H9 (cell line): ENCODE measurements at regions not wholly inside any gene's neighbourhood (a gene's known extent, or its start where the extent isn't known, plus 50 kb on each side); places are given as distances from the start of the nearest gene placed in this dataset.

Source experiments
- DNase-seq: peaks from one replicate; pipeline ENCODE4 v3.0.0-alpha.2; 2017
- H2AFZ ChIP-seq: one replicate; pipeline ENCODE4 v1.6.1; 2013; ENCODE audit warnings: mild to moderate bottlenecking, low read length, control low read depth, moderate library complexity
- H2AK5ac ChIP-seq: 2 replicates; pipeline ENCODE4 v1.6.1; 2013; ENCODE audit warnings: low read length, control low read depth, mixed read lengths; ENCODE audit not compliant: insufficient read length
- H2BK120ac ChIP-seq: one replicate; pipeline ENCODE4 v1.6.1; 2013; ENCODE audit warnings: low read depth, mild to moderate bottlenecking, low read length, control low read depth, inconsistent platforms; ENCODE audit not compliant: poor library complexity, severe bottlenecking
- H2BK12ac ChIP-seq: 2 replicates; pipeline ENCODE4 v1.6.1; 2013; ENCODE audit warnings: low read length, control low read depth, mixed read lengths, low read depth; ENCODE audit not compliant: insufficient read length
- H2BK15ac ChIP-seq: 2 replicates; pipeline ENCODE4 v1.6.1; 2013; ENCODE audit warnings: low read depth, low read length, control low read depth
- H2BK20ac ChIP-seq: one replicate; pipeline ENCODE4 v1.6.1; 2013; ENCODE audit warnings: low read depth, mild to moderate bottlenecking, low read length, control low read depth, inconsistent platforms; ENCODE audit not compliant: poor library complexity, severe bottlenecking
- H2BK5ac ChIP-seq: 2 replicates; pipeline ENCODE4 v1.6.1; 2013; ENCODE audit warnings: low read length, control low read depth, mixed read lengths; ENCODE audit not compliant: insufficient read length
- H3K14ac ChIP-seq: 2 replicates; pipeline ENCODE4 v1.6.1; 2013; ENCODE audit warnings: low read length, control low read depth; ENCODE audit not compliant: insufficient read depth
- H3K18ac ChIP-seq: 2 replicates; pipeline ENCODE4 v1.6.1; 2013; ENCODE audit warnings: low read depth, mild to moderate bottlenecking, mixed read lengths, low read length, control low read depth; ENCODE audit not compliant: insufficient read length
- H3K23ac ChIP-seq: 2 replicates; pipeline ENCODE4 v1.6.1; 2013; ENCODE audit warnings: low read length, control low read depth, mixed read lengths, low read depth; ENCODE audit not compliant: insufficient read length
- H3K23me2 ChIP-seq: 2 replicates; pipeline ENCODE4 v1.6.1; 2013; ENCODE audit warnings: low read depth, mild to moderate bottlenecking, mixed read lengths, low read length, control low read depth; ENCODE audit not compliant: insufficient read length, poor library complexity, severe bottlenecking
- H3K27ac ChIP-seq: 2 replicates; pipeline ENCODE4 v1.5.1; 2013; ENCODE audit warnings: low read length, control low read depth, mixed read lengths, low read depth; ENCODE audit not compliant: insufficient read length
- H3K27me3 ChIP-seq: 2 replicates; pipeline ENCODE4 v1.6.1; 2013; ENCODE audit warnings: low read length, control low read depth, inconsistent platforms; ENCODE audit not compliant: insufficient read depth
- H3K4ac ChIP-seq: 2 replicates; pipeline ENCODE4 v1.6.1; 2013; ENCODE audit warnings: low read depth, mild to moderate bottlenecking, control low read depth, inconsistent platforms, low read length, moderate library complexity
- H3K4me1 ChIP-seq: 2 replicates; pipeline ENCODE4 v1.6.1; 2013; ENCODE audit warnings: low read length, control low read depth, inconsistent platforms; ENCODE audit not compliant: insufficient read depth
- H3K4me2 ChIP-seq: 2 replicates; pipeline ENCODE4 v1.6.1; 2013; ENCODE audit warnings: low read length, control low read depth, mixed read lengths; ENCODE audit not compliant: insufficient read length, insufficient read depth
- H3K56ac ChIP-seq: 2 replicates; pipeline ENCODE4 v1.6.1; 2013; ENCODE audit warnings: low read depth, mild to moderate bottlenecking, mixed read lengths, low read length, control low read depth; ENCODE audit not compliant: insufficient read length
- H3K79me1 ChIP-seq: 2 replicates; pipeline ENCODE4 v1.6.1; 2013; ENCODE audit warnings: low read depth, mild to moderate bottlenecking, moderate library complexity, low read length, control low read depth, inconsistent platforms; ENCODE audit not compliant: insufficient read depth, poor library complexity, severe bottlenecking
- H3K79me2 ChIP-seq: 2 replicates; pipeline ENCODE4 v1.6.1; 2013; ENCODE audit warnings: low read length, control low read depth, inconsistent platforms; ENCODE audit not compliant: insufficient read depth
- H3K9ac ChIP-seq: 2 replicates; pipeline ENCODE4 v1.6.1; 2013; ENCODE audit warnings: low read length, control low read depth, mixed read lengths; ENCODE audit not compliant: insufficient read length; ENCODE audit errors: extremely low read depth
- H3K9me3 ChIP-seq: one replicate; pipeline ENCODE4 v1.6.1; 2013; ENCODE audit warnings: low read depth, low read length, inconsistent platforms; ENCODE audit not compliant: control insufficient read depth
- H3T11ph ChIP-seq: one replicate; pipeline ENCODE4 v1.6.1; 2013; ENCODE audit warnings: mild to moderate bottlenecking, low read length, control low read depth, inconsistent platforms
- H4K20me1 ChIP-seq: one replicate; pipeline ENCODE4 v1.6.1; 2013; ENCODE audit not compliant: control insufficient read depth, insufficient read length, insufficient read depth
- H4K5ac ChIP-seq: 2 replicates; pipeline ENCODE4 v1.6.1; 2013; ENCODE audit warnings: low read depth, mild to moderate bottlenecking, mixed read lengths, low read length, control low read depth; ENCODE audit not compliant: insufficient read length
- H4K8ac ChIP-seq: replicated peaks from 2 replicates; pipeline ENCODE4 v1.6.1; 2013; ENCODE audit warnings: low read length, control low read depth, mixed read lengths, low read depth; ENCODE audit not compliant: insufficient read length
- H4K91ac ChIP-seq: 2 replicates; pipeline ENCODE4 v1.6.1; 2013; ENCODE audit warnings: low read depth, mild to moderate bottlenecking, moderate library complexity, mixed read lengths, low read length, control low read depth; ENCODE audit not compliant: insufficient read length
- H3K27ac Mint-ChIP-seq, 3 experiments: 2 replicates in 2 of 3; 3 replicates in 1 of 3; pipeline ENCODE4 v1.8.0; 2020 to 2021; ENCODE audit warnings: mixed read lengths in 3 of 3, mild to moderate bottlenecking in 1 of 3, moderate library complexity in 1 of 3
- H3K27me3 Mint-ChIP-seq: 2 replicates; pipeline ENCODE4 v1.8.0; 2021; ENCODE audit warnings: low read depth, mild to moderate bottlenecking, moderate library complexity, mixed read lengths
- H3K36me3 Mint-ChIP-seq, 3 experiments: 2 replicates in 2 of 3; 3 replicates in 1 of 3; pipeline ENCODE4 v1.8.0; 2020 to 2021; ENCODE audit warnings: low read depth in 3 of 3, mixed read lengths in 3 of 3; ENCODE audit not compliant: insufficient read depth in 1 of 3
- H3K4me1 Mint-ChIP-seq, 2 experiments: 2 replicates each; pipeline ENCODE4 v1.8.0; 2020; ENCODE audit warnings: mixed read lengths in 2 of 2
- H3K4me3 Mint-ChIP-seq, 2 experiments: 2 replicates in 1 of 2; 3 replicates in 1 of 2; pipeline ENCODE4 v1.8.0; 2020 to 2021; ENCODE audit warnings: mild to moderate bottlenecking in 2 of 2, mixed read lengths in 2 of 2, moderate library complexity in 1 of 2
- H3K9me3 Mint-ChIP-seq, 2 experiments: 2 replicates in 1 of 2; 3 replicates in 1 of 2; pipeline ENCODE4 v1.8.0; 2020; ENCODE audit warnings: mild to moderate bottlenecking in 2 of 2, mixed read lengths in 2 of 2, moderate library complexity in 1 of 2
- WGBS: extraction: QIAGEN DNeasy Blood & Tissue Kit; methylation state at CpG from one replicate; pipeline ENCODE4 v1.1.7; 2013; ENCODE audit warnings: missing lambda C conversion rate, low lambda C conversion rate, mixed read lengths; ENCODE audit not compliant: insufficient read length; ENCODE audit errors: extremely low coverage; 5-methylcytosine and 5-hydroxymethylcytosine counted together
- TF ChIP-seq, protein P1 (sequence below): fragments of 200-600 bp; sonication (generic); conservative IDR thresholded peaks from 3 replicates; pipeline ENCODE4 v1.8.0; 2021; ENCODE audit warnings: antibody characterized with exemption, mild to moderate bottlenecking

DNA sequence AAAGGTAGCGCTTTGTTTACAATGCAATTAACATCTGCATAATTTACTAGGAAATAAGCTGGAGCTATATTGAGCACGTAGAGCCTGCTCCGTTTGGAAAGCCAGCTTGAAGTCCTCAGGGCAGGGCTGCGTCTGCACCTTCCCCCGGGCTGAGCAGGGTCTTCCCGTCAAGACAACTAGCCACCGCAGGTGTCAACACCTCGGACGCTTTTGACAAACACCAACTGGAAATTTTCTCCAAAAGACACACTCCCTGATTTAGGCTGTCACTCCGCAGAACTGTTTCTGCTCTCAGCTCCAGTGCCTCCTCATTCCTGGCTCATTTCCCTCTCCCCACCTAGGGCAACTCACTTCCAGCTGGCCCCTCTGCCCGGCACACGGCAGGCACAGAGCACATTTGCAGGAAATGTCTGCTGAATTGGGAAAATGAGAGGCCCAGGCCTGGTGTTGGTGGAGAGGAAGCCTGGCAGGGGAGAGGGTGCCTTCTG is 170.3 kb downstream of the MAF start:
- no peak overlapping the region for H4K5ac ChIP-seq
- H3K9me3 Mint-ChIP-seq: no peaks in the 10 kb centered on the region
- no peak overlapping the region for H2BK5ac ChIP-seq
- H3K79me1 ChIP-seq: no peaks in the 10 kb centered on the region
- no peak overlapping the region for H3K4me2 ChIP-seq
- no peak overlapping the region for H4K91ac ChIP-seq
- H3K27ac ChIP-seq: no peak overlapping the region
- H3K56ac ChIP-seq: no peak overlapping the region
- H3K18ac ChIP-seq: no peak overlapping the region
- H3K27me3 Mint-ChIP-seq: peaks cover 7% of the 10 kb centered on the region
- no peak overlapping the region for H2AFZ ChIP-seq
- no peak overlapping the region for H3K9ac ChIP-seq
- H2BK120ac ChIP-seq: no peak overlapping the region
- no peak overlapping the region for H3K4ac ChIP-seq
- H2BK20ac ChIP-seq: no peak overlapping the region
- no peak overlapping the region for H4K8ac ChIP-seq
- H2BK12ac ChIP-seq: no peak overlapping the region
- H3K23me2 ChIP-seq: no peaks in the 10 kb centered on the region
- no peaks in the 10 kb centered on the region for H4K20me1 ChIP-seq
- no peaks in the 10 kb centered on the region for H3K9me3 ChIP-seq
- DNase-seq: no peak
- peaks cover 11 to 15% of the 10 kb centered on the region in 2 experiments for H3K4me1 Mint-ChIP-seq
- no peak overlapping the region for H3T11ph ChIP-seq
- H2AK5ac ChIP-seq: no peak overlapping the region
- no peak overlapping the region for H3K27ac Mint-ChIP-seq
- no peak overlapping the region for H3K23ac ChIP-seq
- H3K79me2 ChIP-seq: no peaks in the 10 kb centered on the region
- WGBS: no CpG with 5 or more reads among the region's 12 CpGs
- TF ChIP-seq, protein P1, sequence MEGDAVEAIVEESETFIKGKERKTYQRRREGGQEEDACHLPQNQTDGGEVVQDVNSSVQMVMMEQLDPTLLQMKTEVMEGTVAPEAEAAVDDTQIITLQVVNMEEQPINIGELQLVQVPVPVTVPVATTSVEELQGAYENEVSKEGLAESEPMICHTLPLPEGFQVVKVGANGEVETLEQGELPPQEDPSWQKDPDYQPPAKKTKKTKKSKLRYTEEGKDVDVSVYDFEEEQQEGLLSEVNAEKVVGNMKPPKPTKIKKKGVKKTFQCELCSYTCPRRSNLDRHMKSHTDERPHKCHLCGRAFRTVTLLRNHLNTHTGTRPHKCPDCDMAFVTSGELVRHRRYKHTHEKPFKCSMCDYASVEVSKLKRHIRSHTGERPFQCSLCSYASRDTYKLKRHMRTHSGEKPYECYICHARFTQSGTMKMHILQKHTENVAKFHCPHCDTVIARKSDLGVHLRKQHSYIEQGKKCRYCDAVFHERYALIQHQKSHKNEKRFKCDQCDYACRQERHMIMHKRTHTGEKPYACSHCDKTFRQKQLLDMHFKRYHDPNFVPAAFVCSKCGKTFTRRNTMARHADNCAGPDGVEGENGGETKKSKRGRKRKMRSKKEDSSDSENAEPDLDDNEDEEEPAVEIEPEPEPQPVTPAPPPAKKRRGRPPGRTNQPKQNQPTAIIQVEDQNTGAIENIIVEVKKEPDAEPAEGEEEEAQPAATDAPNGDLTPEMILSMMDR: no peak
- no peaks in the 10 kb centered on the region for H3K27me3 ChIP-seq
- no peaks in the 10 kb centered on the region for H3K4me1 ChIP-seq
- no peak overlapping the region for H3K14ac ChIP-seq
- H3K36me3 Mint-ChIP-seq: no peaks in the 10 kb centered on the region; a peak in 1 of 7 replicates
- H2BK15ac ChIP-seq: no peak overlapping the region
- H3K4me3 Mint-ChIP-seq: no peak overlapping the region
